IMR-90 (cell line): ENCODE measurements at regions not wholly inside any gene's neighbourhood (a gene's known extent, or its start where the extent isn't known, plus 50 kb on each side); places are given as distances from the start of the nearest gene placed in this dataset.

Experiments used
- BHLHE40 ChIP-seq: fragments of 150-350 bp; IDR thresholded peaks from 2 replicates; pipeline ENCODE4 v1.6.1; 2016; ENCODE audit warnings: mild to moderate bottlenecking, low read depth, low read length
- CEBPB ChIP-seq: IDR thresholded peaks from 2 replicates; pipeline ENCODE4 v1.6.1; 2012; ENCODE audit warnings: low read depth, low read length, improper control_type of control experiment
- CHD1 ChIP-seq: IDR thresholded peaks from 2 replicates; pipeline ENCODE4 v1.6.1; 2012; ENCODE audit warnings: low read depth, low read length, improper control_type of control experiment
- FOS ChIP-seq: fragments of 150-350 bp; IDR thresholded peaks from 2 replicates; pipeline ENCODE4 v1.6.1; 2016; ENCODE audit warnings: low read depth, low read length
- MAZ ChIP-seq: IDR thresholded peaks from 2 replicates; pipeline ENCODE4 v1.6.1; 2012; ENCODE audit warnings: low read depth, mild to moderate bottlenecking, low read length, improper control_type of control experiment, moderate library complexity, borderline replicate concordance
- MXI1 ChIP-seq: IDR thresholded peaks from 2 replicates; pipeline ENCODE4 v1.6.1; 2012; ENCODE audit warnings: low read depth, mild to moderate bottlenecking, low read length, moderate library complexity, borderline replicate concordance
- POLR2A ChIP-seq: IDR thresholded peaks from 2 replicates; pipeline ENCODE4 v1.6.1; 2012; ENCODE audit warnings: mild to moderate bottlenecking, low read depth, low read length
- RAD21 ChIP-seq: IDR thresholded peaks from 2 replicates; pipeline ENCODE4 v1.6.1; 2012; ENCODE audit warnings: low read length, improper control_type of control experiment
- RCOR1 ChIP-seq: IDR thresholded peaks from 2 replicates; pipeline ENCODE4 v1.6.1; 2012; ENCODE audit warnings: mild to moderate bottlenecking, low read length, improper control_type of control experiment; ENCODE audit not compliant: insufficient replicate concordance
- RFX5 ChIP-seq: IDR thresholded peaks from 2 replicates; pipeline ENCODE4 v1.8.0; 2012; ENCODE audit warnings: low read depth, mild to moderate bottlenecking, low read length, moderate library complexity
- SMC3 ChIP-seq: fragments of 150-350 bp; IDR thresholded peaks from 2 replicates; pipeline ENCODE4 v1.6.1; 2016; ENCODE audit warnings: low read depth, mild to moderate bottlenecking, antibody characterized with exemption, low read length, moderate library complexity
- TF ChIP-seq, protein P1 (sequence below): conservative IDR thresholded peaks from 2 replicates; pipeline ENCODE4 v1.5.1; 2012; ENCODE audit warnings: mild to moderate bottlenecking, low read depth, low read length, improper control_type of control experiment
- TF ChIP-seq, protein P2 (sequence below): fragments of 150-350 bp; IDR thresholded peaks from 2 replicates; pipeline ENCODE4 v1.6.1; 2017; ENCODE audit warnings: mild to moderate bottlenecking, antibody characterized with exemption, low read length, low read depth

- TF ChIP-seq, protein P1, sequence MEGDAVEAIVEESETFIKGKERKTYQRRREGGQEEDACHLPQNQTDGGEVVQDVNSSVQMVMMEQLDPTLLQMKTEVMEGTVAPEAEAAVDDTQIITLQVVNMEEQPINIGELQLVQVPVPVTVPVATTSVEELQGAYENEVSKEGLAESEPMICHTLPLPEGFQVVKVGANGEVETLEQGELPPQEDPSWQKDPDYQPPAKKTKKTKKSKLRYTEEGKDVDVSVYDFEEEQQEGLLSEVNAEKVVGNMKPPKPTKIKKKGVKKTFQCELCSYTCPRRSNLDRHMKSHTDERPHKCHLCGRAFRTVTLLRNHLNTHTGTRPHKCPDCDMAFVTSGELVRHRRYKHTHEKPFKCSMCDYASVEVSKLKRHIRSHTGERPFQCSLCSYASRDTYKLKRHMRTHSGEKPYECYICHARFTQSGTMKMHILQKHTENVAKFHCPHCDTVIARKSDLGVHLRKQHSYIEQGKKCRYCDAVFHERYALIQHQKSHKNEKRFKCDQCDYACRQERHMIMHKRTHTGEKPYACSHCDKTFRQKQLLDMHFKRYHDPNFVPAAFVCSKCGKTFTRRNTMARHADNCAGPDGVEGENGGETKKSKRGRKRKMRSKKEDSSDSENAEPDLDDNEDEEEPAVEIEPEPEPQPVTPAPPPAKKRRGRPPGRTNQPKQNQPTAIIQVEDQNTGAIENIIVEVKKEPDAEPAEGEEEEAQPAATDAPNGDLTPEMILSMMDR = no peak
- TF ChIP-seq CEBPB (no peak), MXI1 (no peak), RCOR1 (no peak), CHD1 (no peak), POLR2A (no peak), BHLHE40 (no peak), MAZ (no peak), RFX5 (no peak), FOS (no peak), SMC3 (no peak), RAD21 (no peak)
- TF ChIP-seq, protein P2, sequence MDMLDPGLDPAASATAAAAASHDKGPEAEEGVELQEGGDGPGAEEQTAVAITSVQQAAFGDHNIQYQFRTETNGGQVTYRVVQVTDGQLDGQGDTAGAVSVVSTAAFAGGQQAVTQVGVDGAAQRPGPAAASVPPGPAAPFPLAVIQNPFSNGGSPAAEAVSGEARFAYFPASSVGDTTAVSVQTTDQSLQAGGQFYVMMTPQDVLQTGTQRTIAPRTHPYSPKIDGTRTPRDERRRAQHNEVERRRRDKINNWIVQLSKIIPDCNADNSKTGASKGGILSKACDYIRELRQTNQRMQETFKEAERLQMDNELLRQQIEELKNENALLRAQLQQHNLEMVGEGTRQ = no peak
These were observed 179.7 kb downstream of the KIF26A start for GRCh38 chr14:104317975-104318557.
